ENCODE measurements at regions not wholly inside any gene's neighbourhood (a gene's known extent, or its start where the extent isn't known, plus 50 kb on each side); places are given as distances from the start of the nearest gene placed in this dataset.
"Not testable (repeated sequence)": the region's sequence is repeated elsewhere in the genome, so short reads cannot be mapped to it uniquely, and the experiment has no call there.

DNA sequence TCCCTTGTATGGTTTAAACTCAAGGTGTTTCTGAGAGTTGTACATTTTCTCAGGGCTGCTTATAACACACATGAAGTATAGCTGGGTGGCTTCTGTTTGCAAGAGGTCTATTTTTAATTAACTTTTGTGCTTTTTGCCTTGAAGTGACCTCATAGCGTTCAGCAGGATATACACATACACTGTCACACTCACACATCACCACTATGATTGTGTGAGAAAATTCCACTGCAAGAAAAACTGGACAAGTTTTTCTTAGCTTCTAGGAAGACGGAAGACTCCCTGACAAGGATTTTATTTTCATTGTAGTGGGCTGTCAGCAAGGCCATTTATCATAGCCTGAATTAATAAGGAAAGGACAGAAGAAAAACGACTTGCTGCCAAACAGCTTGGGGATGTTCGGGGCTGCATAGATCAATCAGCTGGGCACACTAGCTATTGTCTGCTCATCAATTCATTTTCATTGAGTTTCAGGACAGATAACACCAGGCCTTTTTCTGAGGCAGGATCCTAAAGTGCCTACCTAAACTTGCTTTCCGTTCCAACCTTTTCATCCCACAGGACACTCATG is 192.8 kb upstream of the CRBN start:
- ATAC-seq (ENCODE audit: poor library complexity) (no peak), DNase-seq (no peak)
- intact Hi-C loops (cut with DNase I), result no loop called here

DNA sequence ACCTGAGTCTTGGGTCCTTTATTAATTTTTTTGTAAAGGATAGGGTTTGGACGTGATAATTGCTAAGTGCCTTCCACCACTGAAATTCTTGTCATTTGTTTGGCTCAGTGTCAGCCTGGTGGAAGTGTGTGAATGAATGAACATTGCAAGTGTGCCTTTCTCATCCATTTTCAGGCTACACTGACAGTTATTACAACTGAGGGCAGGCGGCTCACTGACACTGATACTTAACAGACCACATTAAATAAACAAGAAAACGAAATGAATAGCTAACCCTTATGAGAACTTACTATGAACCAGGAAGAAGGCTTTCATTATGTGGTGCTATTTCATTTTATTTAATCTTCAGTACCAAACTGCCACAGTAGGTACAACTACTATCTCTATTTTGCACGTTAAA is 188.8 kb upstream of the CRBN start:
- intact Hi-C loops (cut with DNase I), result no loop called here
- ATAC-seq (ENCODE audit: poor library complexity) (no peak), DNase-seq (no peak)

DNA sequence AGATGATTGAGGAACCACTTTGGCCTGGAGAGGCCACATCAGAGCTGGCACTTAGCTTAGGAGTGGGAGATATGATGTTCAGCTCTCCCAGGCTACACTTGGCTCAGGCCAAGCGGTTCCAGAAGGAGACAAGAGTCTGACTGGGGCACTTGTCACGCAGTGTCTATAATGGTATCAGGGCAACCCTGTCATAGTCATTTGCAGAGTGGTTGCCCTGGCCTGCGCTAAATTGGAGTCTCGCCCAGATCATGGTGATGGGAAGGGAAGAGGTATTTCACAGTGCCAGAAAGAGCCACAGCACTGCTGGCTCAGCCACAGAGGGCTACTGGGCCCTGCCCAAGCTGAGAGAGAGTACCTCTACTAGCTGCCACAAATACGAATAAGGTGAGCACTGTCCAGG is 186.9 kb upstream of the CRBN start:
- intact Hi-C loops (cut with DNase I), result no loop called here
- ATAC-seq (ENCODE audit: poor library complexity) (peak; percentile 70), DNase-seq (no peak)

DNA sequence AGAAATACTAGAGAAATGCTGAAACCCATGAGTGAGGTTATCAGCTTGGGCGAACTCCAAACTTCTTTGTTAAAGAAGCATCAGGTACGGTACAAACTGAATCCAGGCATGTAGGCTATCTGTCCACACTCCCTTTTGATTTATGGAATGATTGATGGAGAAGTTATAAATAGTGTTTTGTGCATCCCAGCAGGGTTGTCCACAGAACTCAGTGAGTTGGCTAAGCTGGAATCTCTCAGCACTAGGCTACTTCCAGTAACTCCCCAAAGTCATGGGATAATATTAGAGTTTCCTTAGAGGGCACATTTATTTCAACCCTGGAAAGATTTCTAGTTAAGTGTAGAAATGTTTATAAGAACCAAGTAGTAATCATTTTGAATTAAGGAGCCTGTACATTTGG is 186.2 kb upstream of the CRBN start:
- intact Hi-C loops (cut with DNase I), result no loop called here
- no peak for ATAC-seq (ENCODE audit: poor library complexity)
- DNase-seq, result no peak

DNA sequence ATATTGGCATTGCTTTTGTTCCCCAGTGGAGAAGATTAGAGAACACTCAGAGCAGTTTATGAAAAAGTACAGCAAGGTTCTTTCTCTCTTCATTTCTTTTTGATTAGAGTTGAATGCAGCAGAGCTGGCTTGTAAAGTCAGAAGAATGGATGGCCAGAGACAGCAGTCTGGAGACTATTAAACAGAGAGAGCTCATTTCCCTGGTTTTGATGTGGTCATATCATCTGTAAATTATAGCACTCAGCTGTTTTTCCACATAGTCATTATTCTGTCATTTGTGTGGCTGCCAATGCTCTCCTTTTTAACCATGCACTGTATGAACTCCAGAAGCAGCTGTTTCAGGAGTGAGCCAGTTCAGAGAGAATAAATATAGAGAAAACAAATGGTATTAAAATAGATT is 177.4 kb upstream of the CRBN start:
- DNase-seq (no peak), ATAC-seq (ENCODE audit: poor library complexity) (no peak)
- intact Hi-C loops (cut with DNase I), result no loop called here

DNA sequence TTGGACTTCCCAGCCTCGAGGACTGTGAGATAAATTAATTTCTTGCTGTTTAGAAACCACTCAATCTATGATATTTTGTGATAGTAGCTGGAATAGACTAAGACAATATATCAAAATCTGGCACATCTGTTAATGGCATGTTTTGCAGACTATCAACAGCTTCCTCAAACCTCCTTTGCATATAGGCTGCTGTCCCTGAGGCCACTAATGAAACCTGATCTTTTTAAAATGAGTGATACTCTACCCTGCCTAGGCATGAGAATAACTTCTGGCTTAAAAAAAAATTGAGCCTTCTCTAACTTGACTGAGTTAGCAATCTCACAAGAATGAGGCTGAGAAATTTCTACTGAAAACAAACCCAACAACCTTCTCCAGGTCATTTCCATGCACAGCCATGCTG is 176.0 kb upstream of the CRBN start:
- intact Hi-C loops (cut with DNase I), result no loop called here
- DNase-seq (no peak), ATAC-seq (ENCODE audit: poor library complexity) (no peak)

DNA sequence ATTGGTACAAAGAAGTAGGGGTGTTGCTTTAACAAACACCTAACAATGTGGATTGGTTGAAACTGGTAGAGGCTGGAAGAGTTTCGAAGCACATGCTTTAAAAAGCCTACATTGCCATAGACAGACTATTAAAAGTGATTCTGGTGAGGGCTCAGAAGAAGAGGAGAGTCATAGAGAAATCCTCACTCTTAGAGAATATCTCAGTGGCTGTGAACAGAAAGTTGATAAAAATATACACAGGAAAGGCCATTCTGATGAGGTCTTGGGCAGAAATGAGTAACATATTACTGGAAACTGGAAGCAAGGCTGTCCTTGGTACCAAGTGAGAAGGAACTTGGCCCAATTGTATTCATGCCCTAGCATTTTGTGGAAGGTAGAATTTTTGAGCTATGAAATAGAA is 173.7 kb upstream of the CRBN start:
- DNase-seq (no peak), ATAC-seq (ENCODE audit: poor library complexity) (no peak)
- intact Hi-C loops (cut with DNase I), result no loop called here

DNA sequence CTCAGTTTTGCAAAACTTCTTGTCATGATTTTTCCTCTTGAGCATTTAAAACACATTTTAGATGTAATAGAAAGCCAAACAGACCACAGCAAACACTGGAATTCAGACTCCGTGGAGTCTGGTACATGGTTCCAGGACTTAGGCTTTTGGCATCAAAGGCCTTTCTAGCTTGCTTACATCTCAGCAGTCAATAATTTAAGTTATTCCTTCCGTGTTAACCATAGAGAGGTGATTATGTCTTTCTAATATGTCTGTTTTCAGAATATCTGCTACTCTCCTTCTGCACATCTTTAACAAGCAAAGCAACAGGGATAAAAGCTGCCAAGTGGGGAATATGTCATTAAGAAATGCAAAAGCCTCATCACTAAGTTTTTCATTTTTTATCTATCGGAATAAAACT is 171.7 kb upstream of the CRBN start:
- DNase-seq (no peak), ATAC-seq (ENCODE audit: poor library complexity) (no peak)
- intact Hi-C loops (cut with DNase I), result no loop called here

DNA sequence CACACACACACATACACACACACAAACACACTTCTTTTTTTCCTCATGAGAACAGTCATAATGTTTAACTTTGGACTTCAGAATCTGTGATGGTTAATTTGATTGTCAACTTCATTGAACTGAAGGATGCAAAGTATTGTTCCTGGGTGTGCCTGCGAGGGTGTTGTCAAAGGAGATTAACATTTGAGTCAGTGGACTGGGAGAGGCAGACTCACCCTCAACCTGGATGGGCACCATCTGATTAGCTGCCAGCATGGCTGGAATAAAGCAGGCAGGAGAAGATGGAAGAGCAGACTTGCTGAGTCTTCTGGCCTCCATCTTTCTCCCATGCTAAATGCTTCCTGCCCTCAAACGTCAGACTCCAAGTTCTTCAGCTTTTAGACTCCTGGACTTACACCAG is 167.6 kb upstream of the CRBN start:
- intact Hi-C loops (cut with DNase I); DNase-seq; ATAC-seq (ENCODE audit: poor library complexity): not testable (repeated sequence)

DNA sequence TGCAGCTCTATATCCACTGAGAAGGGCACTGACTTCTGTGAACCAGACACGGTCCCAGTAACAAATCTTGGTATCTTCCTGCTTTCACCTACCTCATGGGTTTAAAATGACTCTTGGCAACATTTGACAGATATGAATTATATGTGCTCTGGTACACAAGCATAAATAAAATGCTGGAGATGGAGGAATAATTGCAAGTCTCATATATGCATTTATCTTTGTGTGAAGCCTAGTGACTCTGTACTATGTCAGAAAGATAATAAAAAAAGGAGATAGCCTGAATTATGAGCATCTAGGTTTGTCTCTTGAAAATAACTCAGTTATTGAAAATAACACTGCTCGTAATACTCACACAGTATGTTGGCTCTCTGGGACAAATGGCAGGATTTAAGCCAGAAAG is 167.1 kb upstream of the CRBN start:
- intact Hi-C loops (cut with DNase I), result no loop called here
- ATAC-seq (ENCODE audit: poor library complexity), result no peak

DNA sequence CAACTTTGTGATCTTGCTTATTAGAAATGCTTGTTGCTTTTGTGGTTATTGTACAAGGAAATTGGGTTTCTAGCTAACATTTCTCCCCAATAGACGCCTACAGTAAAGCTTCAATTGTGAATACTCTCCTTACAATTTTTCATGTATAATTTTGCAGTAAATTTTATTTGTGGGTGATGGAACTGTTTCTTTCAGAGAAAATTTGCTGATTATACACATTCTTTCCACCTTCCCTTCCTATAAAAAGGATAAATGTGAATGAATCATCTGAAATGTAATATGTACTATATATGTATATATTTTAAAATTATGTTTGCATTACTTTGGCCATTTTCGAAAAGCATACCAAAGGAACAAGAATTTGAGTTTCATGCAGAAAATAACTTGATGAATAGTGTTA is 162.7 kb upstream of the CRBN start:
- intact Hi-C loops (cut with DNase I), result no loop called here

More for the DNA sequence above, 167.1 kb upstream of the CRBN start:
- no peak for DNase-seq

DNA sequence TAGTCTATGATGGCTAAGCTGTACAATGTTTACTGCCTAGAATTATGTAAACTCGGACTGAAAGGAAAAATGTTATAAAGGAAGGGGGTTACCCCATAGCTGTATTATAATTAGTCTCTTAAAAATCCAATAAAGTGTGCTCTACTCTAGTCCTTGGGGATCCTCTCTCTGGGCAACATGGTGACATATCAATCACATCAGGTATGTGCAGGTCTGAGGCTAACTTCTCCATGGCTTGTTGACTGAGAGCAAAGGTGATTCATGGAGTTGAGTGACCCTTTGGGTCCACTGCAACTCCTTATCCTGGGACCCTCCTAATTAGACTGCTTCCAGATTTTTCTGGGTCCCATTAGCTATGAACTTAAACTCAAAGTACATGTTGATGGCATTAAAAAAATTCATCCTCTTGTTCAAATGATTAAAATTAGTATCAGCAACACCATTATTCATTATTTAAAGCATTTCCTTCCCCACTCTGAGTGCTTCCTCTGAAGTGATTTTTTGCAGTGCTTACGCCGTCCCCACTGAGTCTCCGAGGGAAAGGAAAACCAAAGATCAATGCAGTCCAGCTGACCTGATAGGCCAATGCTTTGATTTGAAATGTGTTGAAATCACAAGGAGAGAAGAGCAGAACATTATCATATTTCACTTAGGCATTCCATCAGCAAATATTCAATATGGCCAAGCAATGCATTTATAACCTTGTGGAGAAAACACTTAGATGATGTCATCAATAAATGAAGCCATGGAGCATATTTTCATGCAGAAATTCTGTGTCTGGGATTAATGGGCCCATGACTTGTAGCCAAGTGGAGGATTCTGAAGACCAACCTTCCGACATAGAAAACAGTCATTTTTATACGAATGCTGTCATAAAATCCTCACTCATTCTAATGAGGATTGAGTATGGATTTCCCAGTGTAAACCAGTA is 161.7 kb upstream of the CRBN start:
- intact Hi-C loops (cut with DNase I), result no loop called here
- no peak for DNase-seq
- no peak for ATAC-seq (ENCODE audit: poor library complexity)

More for the DNA sequence above, 162.7 kb upstream of the CRBN start:
- ATAC-seq (ENCODE audit: poor library complexity) (no peak), DNase-seq (no peak)

DNA sequence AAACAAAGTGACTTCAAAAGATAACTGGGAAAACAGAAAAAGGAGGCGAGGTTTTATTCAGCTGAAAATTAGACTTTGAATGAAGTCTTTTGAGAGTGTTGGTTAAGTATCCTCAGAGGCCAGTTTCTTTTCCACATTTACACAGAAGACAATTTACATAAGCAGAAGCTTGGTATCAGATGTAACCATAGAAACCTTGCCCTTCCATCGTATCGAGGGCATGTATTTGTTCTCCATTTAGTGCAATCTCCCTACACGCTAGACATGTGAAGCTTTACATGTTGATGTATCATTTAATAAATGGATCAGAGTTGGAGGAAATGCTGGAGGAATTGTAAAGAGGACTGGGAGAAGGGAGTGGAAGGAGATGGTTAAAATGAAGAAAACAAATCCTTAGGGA is 161.0 kb upstream of the CRBN start:
- intact Hi-C loops (cut with DNase I), result no loop called here
- DNase-seq (no peak), ATAC-seq (ENCODE audit: poor library complexity) (no peak)

DNA sequence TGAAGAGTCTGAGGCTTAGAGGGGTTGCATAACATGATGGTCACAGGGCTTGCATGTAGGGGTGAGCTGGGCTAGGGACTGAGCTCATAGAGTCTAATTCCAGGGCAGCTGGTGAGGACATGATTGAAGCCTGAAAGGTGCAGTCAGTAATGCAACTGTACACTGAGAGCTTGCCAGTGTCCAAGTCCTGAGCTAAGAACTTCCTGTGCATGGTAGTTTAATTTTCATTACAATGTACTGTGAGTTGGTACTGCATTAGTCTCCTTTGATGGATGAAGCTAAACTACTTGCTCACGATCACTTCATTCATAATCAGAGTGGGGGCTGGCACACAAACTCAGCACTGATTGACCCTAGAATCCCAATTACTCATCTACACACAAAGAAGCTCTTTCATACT is 156.4 kb upstream of the CRBN start:
- DNase-seq (no peak), ATAC-seq (ENCODE audit: poor library complexity) (no peak)
- intact Hi-C loops (cut with DNase I), result no loop called here

DNA sequence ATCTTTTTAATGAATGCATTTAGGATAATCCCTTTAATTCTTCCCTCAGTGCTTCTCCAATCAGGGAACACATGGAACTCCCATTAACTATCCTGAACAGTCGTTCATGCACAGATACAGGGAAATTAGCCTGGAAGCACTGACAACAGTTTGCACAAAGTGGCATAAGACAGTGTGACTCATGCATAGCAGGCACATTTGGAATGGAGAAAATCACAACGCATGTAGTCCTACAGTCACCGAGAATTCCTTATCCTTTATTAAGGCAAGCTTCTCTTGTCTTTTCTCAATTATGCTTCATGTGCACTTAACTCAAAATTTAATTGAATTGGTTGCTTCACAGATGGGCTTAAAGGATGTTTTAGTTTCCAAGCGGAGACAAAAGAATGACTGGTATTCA is 155.0 kb upstream of the CRBN start:
- intact Hi-C loops (cut with DNase I), result no loop called here
- DNase-seq (no peak), ATAC-seq (ENCODE audit: poor library complexity) (no peak)

DNA sequence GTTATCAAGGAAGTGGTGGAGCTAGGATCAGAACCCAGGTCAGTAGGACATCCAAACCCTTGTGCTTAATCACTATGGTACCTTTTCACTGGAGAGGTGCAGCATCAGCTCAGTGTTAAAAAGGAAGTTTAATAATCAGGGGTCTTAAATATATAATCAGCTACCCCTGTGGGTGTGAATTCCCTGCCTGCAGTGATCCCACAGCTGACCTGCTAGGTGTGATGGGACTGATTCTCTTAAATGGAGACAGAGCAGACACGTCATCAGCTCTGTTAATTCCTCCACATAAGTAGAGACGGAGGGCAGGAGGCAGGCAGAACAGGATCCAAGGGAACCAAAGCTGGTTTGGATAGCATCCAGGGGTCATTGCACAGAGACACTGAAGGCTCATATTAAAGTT is 154.1 kb upstream of the CRBN start:
- no peak for ATAC-seq (ENCODE audit: poor library complexity)
- intact Hi-C loops (cut with DNase I), result no loop called here
- DNase-seq, result no peak

DNA sequence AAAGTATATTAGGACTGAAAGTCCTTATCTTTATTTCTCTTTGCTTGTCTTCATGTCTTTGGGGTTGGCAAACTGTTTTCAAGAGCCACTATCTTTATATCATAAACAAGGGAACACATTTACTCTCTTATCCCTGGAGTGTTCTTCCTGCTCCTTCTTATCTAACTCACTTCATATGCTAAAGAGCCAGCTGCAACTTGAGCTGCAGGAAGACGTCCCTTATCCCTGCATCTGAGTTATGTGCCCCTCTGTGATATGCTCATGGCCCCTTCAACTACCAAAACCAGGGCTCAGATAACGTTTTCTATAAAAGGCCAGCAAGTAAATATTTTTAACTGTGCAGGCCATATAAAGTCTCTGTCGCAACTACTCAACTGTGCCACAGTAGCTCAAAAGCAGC is 137.0 kb upstream of the CRBN start:
- no peak for ATAC-seq (ENCODE audit: poor library complexity)
- intact Hi-C loops (cut with DNase I), result no loop called here

DNA sequence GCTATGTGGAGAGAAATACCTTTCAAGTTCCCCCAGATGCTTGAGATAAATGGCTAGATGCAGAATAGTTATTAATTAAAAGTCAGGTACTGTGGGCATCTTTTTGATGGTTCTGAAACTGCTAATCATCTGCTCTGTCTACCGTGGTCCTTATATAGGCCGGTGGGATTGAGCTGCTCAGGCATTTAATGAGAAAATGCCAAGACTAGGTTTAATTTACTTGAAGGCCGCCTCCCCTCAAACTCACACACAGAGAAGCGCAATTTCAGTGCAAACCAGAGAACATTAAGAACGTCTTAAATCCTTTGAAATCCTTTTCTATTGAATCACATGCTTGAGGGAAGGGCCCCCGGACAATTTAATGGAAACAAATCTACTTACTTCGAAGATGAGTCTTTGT is 136.4 kb upstream of the CRBN start:
- no peak for DNase-seq
- ATAC-seq (ENCODE audit: poor library complexity), result no peak
- intact Hi-C loops (cut with DNase I), result no loop called here

More for the DNA sequence above, 137.0 kb upstream of the CRBN start:
- no peak for DNase-seq

DNA sequence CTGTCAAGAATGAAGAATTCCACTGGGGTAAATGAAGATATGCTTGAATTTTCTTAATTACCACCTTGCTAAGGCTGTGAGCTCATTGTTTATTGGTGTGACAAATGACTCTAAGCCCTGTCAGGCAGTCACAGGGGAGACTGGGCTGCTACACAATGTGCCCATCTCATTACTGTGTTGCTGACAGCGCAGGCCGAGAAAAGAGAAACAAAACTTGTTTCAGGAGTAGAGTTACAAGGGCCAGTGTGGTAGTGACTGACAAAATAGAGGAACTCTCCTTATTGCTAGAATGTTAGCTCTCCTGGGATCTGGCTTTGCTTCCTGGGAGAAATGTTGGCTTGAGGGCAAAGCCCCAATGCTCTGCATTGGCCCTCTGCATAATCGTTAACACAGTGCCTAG is 130.4 kb upstream of the CRBN start:
- no peak for DNase-seq
- no peak for ATAC-seq (ENCODE audit: poor library complexity)
- intact Hi-C loops (cut with DNase I), result no loop called here

DNA sequence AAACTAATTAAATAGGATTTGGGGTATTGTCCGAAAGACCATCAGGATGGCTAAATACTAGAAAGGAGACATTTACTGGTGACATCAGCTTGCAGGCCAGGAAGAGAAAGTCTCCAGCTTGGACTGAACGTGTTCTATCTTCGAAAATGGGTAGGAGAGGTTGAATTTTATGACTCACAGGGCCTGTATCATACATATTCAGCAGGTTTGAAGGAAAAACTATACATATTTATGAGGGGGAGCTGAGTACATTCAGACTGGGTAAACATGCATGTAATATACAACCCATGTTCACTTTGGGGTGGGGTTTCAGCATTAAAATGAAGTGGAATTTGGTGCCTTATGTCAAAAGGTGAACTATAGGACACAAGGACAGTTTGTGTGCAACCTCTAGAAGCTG is 129.3 kb upstream of the CRBN start:
- intact Hi-C loops (cut with DNase I), result no loop called here
- ATAC-seq (ENCODE audit: poor library complexity) (no peak), DNase-seq (no peak)

DNA sequence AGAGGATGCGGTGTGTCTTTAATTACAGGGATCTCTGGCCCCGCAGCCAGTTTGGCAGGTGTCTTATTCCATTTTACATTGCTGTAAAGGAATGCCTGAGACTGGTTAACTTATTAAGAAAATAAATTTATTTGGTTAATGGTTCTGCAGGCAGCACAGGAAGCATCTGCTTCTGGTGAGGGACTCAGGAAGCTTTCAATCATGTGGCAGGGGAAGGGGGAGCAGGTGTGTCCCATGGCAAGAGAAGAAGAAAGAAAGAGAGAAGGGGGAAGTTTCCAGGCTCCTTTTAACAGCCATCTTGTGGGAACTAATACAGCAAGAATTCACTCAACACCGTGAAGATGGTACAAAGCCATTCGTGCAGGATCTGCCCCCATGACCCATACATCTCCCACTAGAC is 128.0 kb upstream of the CRBN start:
- ATAC-seq (ENCODE audit: poor library complexity), result no peak
- no peak for DNase-seq
- intact Hi-C loops (cut with DNase I), result no loop called here

Data from Right ventricle myocardium superior (tissue), 1 donor.